Activated T-cell treated with anti-CD3 and anti-CD28 coated beads, Interleukin-2, amount 50 U/mL, for 1 hour (primary cell): ENCODE measurements at regions not wholly inside any gene's neighbourhood (a gene's known extent, or its start where the extent isn't known, plus 50 kb on each side); places are given as distances from the start of the nearest gene placed in this dataset.
"Not testable (repeated sequence)": the region's sequence is repeated elsewhere in the genome, so short reads cannot be mapped to it uniquely, and the experiment has no call there.

Source experiments
- DNase-seq: peaks from one replicate; pipeline ENCODE4 v3.0.0-alpha.2; 2020

DNA sequence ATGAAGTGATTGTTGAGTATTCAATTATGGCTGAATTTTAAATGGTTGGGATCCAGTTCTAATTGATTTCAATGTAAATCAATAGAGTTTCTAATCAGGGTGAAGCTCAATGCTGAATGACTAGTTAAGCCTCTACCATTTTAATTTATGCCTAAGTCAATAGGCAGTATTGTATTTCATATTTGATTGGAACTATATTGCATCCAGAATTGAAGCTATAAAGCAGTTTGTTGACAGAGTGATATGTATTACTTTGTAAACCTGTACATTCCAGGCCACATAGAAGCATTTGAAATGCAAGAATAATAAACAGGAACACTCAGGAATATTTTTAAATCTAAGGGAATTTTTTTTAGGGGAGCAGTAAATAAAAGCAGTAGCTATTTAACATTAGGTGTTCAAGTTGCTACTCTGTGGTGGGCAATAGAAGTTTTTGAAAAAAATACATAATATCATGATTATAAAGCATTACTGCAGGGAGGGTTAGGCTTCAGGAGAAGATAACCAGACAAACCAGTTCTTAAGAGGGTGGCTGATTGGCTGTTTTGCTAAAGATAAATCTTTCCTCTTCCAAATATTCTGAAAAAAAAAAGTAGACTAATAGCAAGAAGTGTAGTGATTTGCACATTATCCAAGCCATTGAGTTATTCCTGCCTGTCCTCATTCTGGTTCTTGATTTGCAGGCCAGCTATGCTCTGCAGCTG lies 492.0 kb upstream of the MEF2C start:
- DNase-seq = no peak

- DNase-seq = no peak
Observed at GRCh38 chr5:89374144-89374784, 491.3 kb upstream of the MEF2C start.

DNA sequence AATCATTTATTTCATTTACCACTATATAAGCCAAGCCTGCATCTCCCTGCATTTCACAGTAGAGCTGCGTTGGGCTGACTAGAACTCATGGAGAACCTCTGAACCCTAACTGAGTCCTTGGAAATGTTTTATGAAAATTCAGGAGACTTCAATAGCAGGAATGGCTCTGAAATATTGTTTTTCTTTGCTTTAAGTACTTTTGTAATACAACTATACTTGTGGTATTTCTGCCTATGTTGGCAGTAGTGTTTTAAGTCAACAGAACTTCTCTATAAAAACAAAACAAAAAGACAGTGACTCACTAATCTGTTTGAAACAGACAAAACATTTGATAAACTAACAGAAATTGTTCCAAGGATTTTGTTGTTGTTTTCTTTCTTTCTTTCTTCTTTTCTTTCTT lies 489.2 kb upstream of the MEF2C start:
- no peak for DNase-seq

DNA sequence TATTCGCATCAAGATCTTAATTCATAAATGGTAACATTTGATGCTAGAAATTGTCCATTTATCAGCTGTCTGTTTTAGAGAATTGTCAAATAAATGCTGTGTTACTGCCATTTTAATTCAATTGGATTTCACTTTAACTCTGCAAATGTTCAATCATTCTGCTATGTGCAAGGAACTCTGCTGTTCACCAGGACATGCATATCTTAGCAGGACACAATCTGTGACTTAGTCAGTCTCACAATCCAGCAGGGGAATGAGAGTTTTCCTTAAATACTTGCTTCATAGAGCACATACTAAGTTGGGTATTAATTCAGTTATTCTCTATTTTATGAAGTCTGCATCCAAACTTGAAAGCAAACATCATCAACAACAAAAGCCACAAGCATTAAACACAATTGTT lies 488.7 kb upstream of the MEF2C start:
- no peak for DNase-seq

GRCh38 chr5:89359046-89359445 lies 476.1 kb upstream of the MEF2C start:
- no peak for DNase-seq

DNA sequence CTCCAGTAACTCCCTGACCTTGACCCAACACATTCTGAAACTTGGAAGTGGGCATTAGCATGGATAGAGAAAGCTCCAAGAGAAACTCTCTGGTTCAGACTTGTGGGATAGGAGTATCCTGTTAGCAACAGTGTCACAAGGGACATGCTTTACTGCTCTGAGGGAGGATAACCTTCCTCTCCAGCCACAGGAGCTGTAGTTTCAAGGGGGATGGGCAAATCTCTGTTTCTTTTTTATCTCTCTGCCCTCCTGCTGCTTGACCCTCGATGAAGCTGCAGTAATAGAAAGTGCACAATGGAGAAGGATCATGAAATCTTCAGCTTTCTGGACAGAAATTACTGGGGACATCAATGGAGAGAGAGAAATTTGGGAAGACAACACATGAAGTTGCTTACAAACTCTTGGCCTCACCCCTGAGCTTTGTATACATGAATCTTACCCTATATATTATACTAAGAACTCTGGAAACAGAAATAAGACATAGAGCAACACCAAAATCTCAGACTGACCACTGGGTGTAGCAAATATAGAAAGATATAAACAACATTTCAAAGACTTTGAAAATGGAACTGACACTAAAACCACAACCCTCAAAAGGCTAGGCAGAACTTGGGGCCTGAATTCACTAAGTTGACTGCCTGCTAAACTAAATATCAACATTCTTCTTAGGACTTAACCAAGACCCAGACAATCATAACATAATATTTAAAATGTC lies 471.0 kb upstream of the MEF2C start:
- no peak for DNase-seq

- DNase-seq = no peak
Observed at GRCh38 chr5:89351975-89352374, 469.0 kb upstream of the MEF2C start.

GRCh38 chr5:89351222-89351621 lies 468.2 kb upstream of the MEF2C start:
- no peak for DNase-seq

- DNase-seq = no peak
Observed at GRCh38 chr5:89350684-89351083, 467.7 kb upstream of the MEF2C start.

- no peak for DNase-seq
Observed at GRCh38 chr5:89349246-89349980, 466.4 kb upstream of the MEF2C start.

- no peak for DNase-seq
Observed at GRCh38 chr5:89346573-89346972, 463.6 kb upstream of the MEF2C start.

DNA sequence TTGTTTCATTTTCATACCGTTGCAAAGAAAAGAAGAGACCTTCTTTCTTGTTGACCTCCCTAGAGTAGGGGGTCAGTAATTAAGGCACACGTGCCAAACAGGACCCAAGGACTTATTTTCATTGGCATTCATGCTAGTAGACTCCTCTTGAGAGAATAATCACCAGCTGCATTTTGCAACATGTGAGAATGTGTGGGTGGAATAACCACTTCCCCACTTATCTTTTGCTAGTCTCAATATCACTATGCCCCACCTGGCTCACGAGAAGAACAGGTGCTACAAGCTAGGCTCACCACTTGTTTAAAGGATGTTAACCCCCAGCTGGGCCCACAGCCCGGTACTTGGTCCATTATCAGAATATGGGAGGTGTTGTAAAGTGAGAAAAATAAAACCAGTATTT lies 460.7 kb upstream of the MEF2C start:
- no peak for DNase-seq

GRCh38 chr5:89342106-89342876 lies 459.3 kb upstream of the MEF2C start:
- DNase-seq = no peak

DNA sequence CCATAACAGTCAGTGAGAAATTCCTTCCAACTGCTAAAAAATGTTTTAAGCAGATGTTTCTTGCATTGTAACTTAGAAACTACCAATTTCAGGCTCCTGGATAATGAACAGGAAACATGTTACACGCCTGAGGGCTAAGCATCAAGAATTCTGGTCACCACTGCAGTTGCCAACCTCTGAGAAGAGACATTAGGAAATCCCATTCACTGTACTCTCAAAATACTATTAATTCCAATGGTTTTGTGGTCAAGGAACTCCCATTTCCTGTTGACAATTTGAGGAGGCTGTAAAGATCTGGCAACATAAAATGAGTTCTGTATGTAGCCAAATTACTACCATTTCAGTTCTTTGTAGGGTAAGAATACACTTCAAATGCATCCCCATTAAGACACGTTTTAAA lies 456.0 kb upstream of the MEF2C start:
- no peak for DNase-seq

GRCh38 chr5:89336111-89336510 lies 453.1 kb upstream of the MEF2C start:
- no peak for DNase-seq

GRCh38 chr5:89330140-89330539 lies 447.2 kb upstream of the MEF2C start:
- DNase-seq = no peak

- no peak for DNase-seq
Observed at GRCh38 chr5:89327608-89328007, 444.6 kb upstream of the MEF2C start.

DNA sequence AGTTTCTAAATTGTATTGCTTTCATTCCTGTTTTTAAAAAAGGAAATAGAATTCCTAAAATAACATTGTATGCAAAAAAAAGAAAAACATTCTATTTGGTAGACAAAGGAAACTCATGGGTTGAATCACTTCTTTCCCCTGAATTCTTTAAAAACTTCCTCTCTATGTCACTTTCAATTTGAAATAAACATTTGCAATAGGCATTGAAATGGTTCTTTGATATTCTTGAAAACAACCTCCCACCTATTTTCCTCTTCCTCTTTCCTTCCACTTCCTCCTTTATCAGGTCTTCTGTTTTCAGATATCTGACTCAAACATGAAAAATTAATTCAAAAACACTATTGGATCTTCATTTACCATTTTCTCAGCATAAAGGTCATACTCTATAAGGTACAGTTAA lies 442.0 kb upstream of the MEF2C start:
- no peak for DNase-seq

DNA sequence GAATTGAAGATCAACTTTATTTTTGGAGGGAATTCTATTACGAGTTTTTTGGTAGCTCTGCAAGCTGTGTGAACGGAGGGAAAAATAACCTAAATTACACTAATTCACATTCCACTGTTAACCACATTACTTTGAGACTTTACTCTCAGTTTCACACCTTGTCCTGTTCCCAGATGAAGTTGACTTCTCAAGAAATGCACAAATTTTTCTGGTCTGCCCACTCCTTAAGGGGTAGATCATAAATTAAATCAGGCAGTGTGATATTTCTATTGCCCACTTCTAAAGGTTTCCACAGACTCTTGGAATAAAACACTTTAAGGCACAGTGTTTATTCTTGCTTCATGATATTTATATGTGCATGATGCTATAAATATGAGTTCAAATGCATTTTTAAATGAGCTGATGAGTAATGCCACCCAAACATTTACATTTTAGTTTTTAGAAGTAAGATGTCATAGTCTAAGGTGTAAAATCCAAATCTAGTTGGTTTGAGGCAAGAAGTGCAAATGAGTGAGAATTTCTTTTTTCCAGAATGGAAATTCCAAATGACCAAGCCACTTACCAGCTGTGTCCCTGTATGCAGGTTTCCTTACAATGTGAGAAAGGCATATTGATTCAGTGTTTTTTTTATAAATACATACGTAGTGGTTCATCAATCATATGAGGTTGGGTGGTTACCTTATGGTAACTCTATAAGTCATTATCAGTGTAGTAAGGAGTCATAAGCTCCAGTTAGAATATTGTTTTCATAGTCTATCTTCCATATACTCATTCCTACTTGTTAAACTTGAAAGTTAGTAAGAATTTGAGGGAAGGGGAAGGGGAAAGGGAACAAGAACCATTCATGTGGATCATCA lies 437.7 kb upstream of the MEF2C start:
- DNase-seq = no peak

DNA sequence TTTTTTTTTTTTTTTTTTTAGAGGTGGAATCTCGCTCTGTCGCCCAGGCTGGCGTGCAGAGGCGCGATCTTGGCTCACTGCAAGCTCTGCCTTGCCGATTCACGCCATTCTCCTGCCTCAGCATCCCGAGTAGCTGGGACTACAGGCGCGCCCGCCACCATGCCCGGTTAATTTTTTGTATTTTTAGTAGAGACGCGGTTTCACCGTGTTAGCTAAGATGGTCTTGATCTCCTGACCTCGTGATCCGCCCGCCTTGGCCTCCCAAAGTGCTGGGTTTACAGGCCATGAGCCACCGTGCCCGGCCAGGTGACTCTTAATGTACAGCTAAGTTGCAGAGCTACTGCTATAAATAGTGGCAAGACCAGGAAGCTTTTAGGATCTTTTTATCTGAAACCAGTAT lies 434.9 kb upstream of the MEF2C start:
- DNase-seq = not testable (repeated sequence)

DNA sequence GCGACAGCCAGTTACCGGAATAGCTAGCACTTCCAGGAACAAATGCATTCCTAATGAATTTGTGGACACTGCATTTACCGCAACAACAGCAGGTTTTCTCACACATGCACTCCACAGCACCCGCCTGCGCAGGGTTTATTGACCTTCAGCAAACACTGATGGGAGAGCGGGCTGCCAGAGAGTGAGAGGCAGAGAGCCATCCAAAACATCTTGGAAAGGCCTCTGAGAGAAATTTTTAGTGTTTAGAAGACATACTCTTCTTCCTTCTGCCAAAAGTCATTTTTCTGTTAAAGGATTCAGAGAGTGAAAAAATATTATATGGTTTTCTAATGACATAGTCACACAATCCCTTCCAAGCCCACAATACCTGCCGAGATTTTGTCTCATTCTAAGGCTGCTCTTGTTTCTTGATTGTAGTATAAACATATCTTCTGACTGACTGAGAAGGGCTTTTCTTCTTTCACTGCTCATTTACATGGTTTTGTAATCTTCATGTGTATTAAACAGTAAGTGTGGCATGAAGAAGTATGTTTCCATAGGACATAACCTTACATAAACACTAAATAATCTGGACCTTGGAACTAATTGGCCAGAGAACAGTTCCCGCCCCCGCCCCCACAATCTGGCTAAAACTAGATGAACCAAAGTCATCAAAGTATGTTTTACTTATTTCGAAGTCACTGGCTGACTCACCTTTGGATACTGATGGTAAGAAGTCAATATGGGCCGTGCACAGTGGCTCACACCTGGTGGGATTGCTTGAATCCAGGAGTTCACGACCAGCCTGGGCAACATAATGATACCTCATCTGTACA lies 432.5 kb upstream of the MEF2C start:
- no peak for DNase-seq
